ENCODE measurements at regions not wholly inside any gene's neighbourhood (a gene's known extent, or its start where the extent isn't known, plus 50 kb on each side); places are given as distances from the start of the nearest gene placed in this dataset.

GRCh38 chr13:86731987-86732386, 932.8 kb upstream of the SLITRK6 start:
- ChIA-PET POLR2A (no interaction called here), CTCF (no interaction called here)
- TF ChIP-seq KDM1A (IDR thresholded peaks at IDR 0.05; ENCODE audit: low read depth) = no peak
- no peak for TF ChIP-seq EHF (CRISPR knock-in tag; IDR thresholded peaks at IDR 0.05)
- Histone ChIP-seq H3K4me3 (no peak overlapping the region), H3K9me3 (no peaks in the 10 kb centered on the region), H3K4me2 (no peak overlapping the region), H3K4me1 (no peaks in the 10 kb centered on the region), H3K27ac (no peak overlapping the region)
- ATAC-seq (no peak), DNase-seq (ENCODE audit: low read depth in 1 of 2, low spot score in 1 of 2) (no peak), FAIRE-seq (no peak)
- 33% methylated on average over 1 of the region's 1 CpG for WGBS (ENCODE audit: missing lambda C conversion rate)

GRCh38 chr13:86737334-86737932, 933.7 kb upstream of the SLITRK5 start:
- CTCF ChIA-PET = no interaction called here
- H3K27ac ChIP-seq = no peak overlapping the region

GRCh38 chr13:86741762-86742285, 929.3 kb upstream of the SLITRK5 start:
- CTCF ChIA-PET = no interaction called here
- H3K9me3 ChIP-seq = no peaks in the 10 kb centered on the region
- DNase-seq (ENCODE audit: low read depth in 1 of 2, low spot score in 1 of 2) (no peak), FAIRE-seq (no peak), ATAC-seq (no peak)
- 18% methylated on average over 2 of the region's 2 CpGs for WGBS (ENCODE audit: missing lambda C conversion rate)
- POLR2A ChIA-PET = no interaction called here
- no peak overlapping the region for H3K27ac ChIP-seq
- no peak overlapping the region for H3K4me3 ChIP-seq
- no peak overlapping the region for H3K4me2 ChIP-seq
- H3K4me1 ChIP-seq = no peaks in the 10 kb centered on the region
- TF ChIP-seq HES2 (IDR thresholded peaks at IDR 0.05) = no peak
- TF ChIP-seq BCL3 (IDR thresholded peaks at IDR 0.05) = no peak
- no peak for TF ChIP-seq REST (IDR thresholded peaks at IDR 0.05)
- TF ChIP-seq POLR2AphosphoS2 (conservative IDR thresholded peaks at IDR 0.05; ENCODE audit: low read length) = no peak
- no peak for TF ChIP-seq TP53 (CRISPR knock-in tag; IDR thresholded peaks at IDR 0.05)
- no peak for TF ChIP-seq MAZ (IDR thresholded peaks at IDR 0.05; ENCODE audit: borderline replicate concordance, low read depth, low read length)

More at GRCh38 chr13:86737334-86737932, 933.7 kb upstream of the SLITRK5 start:
- DNase-seq (ENCODE audit: low read depth in 1 of 2, low spot score in 1 of 2) (no peak), FAIRE-seq (no peak), ATAC-seq (no peak)
- no peak overlapping the region for H3K4me3 ChIP-seq
- no peaks in the 10 kb centered on the region for H3K9me3 ChIP-seq
- H3K4me2 ChIP-seq = no peak overlapping the region
- no peaks in the 10 kb centered on the region for H3K4me1 ChIP-seq
- TF ChIP-seq RCOR1 (IDR thresholded peaks at IDR 0.05; ENCODE audit: low read depth, low read length) = no peak
- TF ChIP-seq FOXS1 (CRISPR knock-in tag; IDR thresholded peaks at IDR 0.05) = no peak
- TF ChIP-seq REST (IDR thresholded peaks at IDR 0.05) = no peak
- TF ChIP-seq GATA3 (IDR thresholded peaks at IDR 0.05; ENCODE audit: borderline replicate concordance) = no peak
- no peak for TF ChIP-seq HOXA7 (CRISPR knock-in tag; IDR thresholded peaks at IDR 0.05)
- no peak for TF ChIP-seq ZSCAN20 (CRISPR knock-in tag; IDR thresholded peaks at IDR 0.05)
- TF ChIP-seq CHD2 (IDR thresholded peaks at IDR 0.05; ENCODE audit: low read length, partially characterized antibody) = no peak
- TF ChIP-seq CEBPB (IDR thresholded peaks at IDR 0.05) = no peak
- TF ChIP-seq TP53 (CRISPR knock-in tag; IDR thresholded peaks at IDR 0.05) = no peak
- TF ChIP-seq BHLHE40 (IDR thresholded peaks at IDR 0.05; ENCODE audit: low read depth, low read length) = no peak
- no peak for TF ChIP-seq RAD21 (conservative IDR thresholded peaks at IDR 0.05 in 1 of 2, IDR thresholded peaks at IDR 0.05 in 1 of 2)
- no peak for TF ChIP-seq EHMT2 (IDR thresholded peaks at IDR 0.05; ENCODE audit: low read depth)
- TF ChIP-seq HEYL (CRISPR knock-in tag; IDR thresholded peaks at IDR 0.05) = no peak
- TF ChIP-seq HMGXB4 (CRISPR knock-in tag; IDR thresholded peaks at IDR 0.05; ENCODE audit: borderline replicate concordance) = no peak
- TF ChIP-seq SMC3 (IDR thresholded peaks at IDR 0.05) = no peak
- no peak for TF ChIP-seq CBX8 (IDR thresholded peaks at IDR 0.05)
- no peak for TF ChIP-seq CBX2 (IDR thresholded peaks at IDR 0.05; ENCODE audit: borderline replicate concordance, low read depth)
- no peak for TF ChIP-seq NR3C1 (IDR thresholded peaks at IDR 0.05)
- 0% methylated on average over 1 of the region's 1 CpG for WGBS (ENCODE audit: missing lambda C conversion rate)
- POLR2A ChIA-PET = no interaction called here
